Suprapubic skin (tissue), 4 donors: ENCODE measurements at regions not wholly inside any gene's neighbourhood (a gene's known extent, or its start where the extent isn't known, plus 50 kb on each side); places are given as distances from the start of the nearest gene placed in this dataset.

ENCODE experiments used
- DNase-seq, 2 donors: peaks; one replicate each; pipeline ENCODE4 v3.0.0-alpha.2; 2019; ENCODE audit warnings: low spot score in 2 of 2
- H3K27ac ChIP-seq: fragments of 200-600 bp; sonication (generic); one replicate; pipeline ENCODE4 v1.5.1; 2019
- H3K27me3 ChIP-seq: fragments of 200-600 bp; sonication (generic); one replicate; pipeline ENCODE4 v1.5.1; 2019
- H3K36me3 ChIP-seq: fragments of 200-600 bp; sonication (generic); one replicate; pipeline ENCODE4 v1.5.1; 2019
- H3K4me1 ChIP-seq: fragments of 200-600 bp; sonication (generic); one replicate; pipeline ENCODE4 v1.5.1; 2019
- H3K4me3 ChIP-seq: fragments of 200-600 bp; sonication (generic); one replicate; pipeline ENCODE4 v1.5.1; 2019; ENCODE audit warnings: mild to moderate bottlenecking
- H3K9me3 ChIP-seq: fragments of 200-600 bp; sonication (generic); one replicate; pipeline ENCODE4 v1.5.1; 2019
- EP300 ChIP-seq: sonication (generic); formaldehyde crosslinking; IDR thresholded peaks from one replicate; pipeline ENCODE4 v1.6.1; 2017; ENCODE audit warnings: antibody characterized with exemption
- POLR2A ChIP-seq, 2 donors: fragments of 450-650 bp; IDR thresholded peaks; one replicate each; pipeline ENCODE4 v1.6.1; 2017; ENCODE audit warnings: antibody characterized with exemption in 2 of 2, mild to moderate bottlenecking in 2 of 2, moderate library complexity in 2 of 2
- POLR2AphosphoS5 ChIP-seq, 3 donors: sonication (generic); formaldehyde crosslinking; IDR thresholded peaks; one replicate each; pipeline ENCODE4 v1.6.1; 2017; ENCODE audit warnings: antibody characterized with exemption in 3 of 3
- WGBS: methylation state at CpG from one replicate; pipeline ENCODE4 v1.1.5; 2018; 5-methylcytosine and 5-hydroxymethylcytosine counted together
- TF ChIP-seq, protein P1 (sequence below), 2 donors: fragments of 200-600 bp in 1 of 2; fragments of 450-650 bp in 1 of 2; sonication (generic) in 1 of 2; IDR thresholded peaks; one replicate each; pipeline ENCODE4 v1.5.1; 2016 to 2019; ENCODE audit warnings: antibody characterized with exemption in 2 of 2, mild to moderate bottlenecking in 1 of 2, moderate library complexity in 1 of 2

- TF ChIP-seq POLR2A (IDR thresholded peaks at IDR 0.05) (no peak), POLR2AphosphoS5 (IDR thresholded peaks at IDR 0.05) (no peak), EP300 (no peak)
- TF ChIP-seq, protein P1, sequence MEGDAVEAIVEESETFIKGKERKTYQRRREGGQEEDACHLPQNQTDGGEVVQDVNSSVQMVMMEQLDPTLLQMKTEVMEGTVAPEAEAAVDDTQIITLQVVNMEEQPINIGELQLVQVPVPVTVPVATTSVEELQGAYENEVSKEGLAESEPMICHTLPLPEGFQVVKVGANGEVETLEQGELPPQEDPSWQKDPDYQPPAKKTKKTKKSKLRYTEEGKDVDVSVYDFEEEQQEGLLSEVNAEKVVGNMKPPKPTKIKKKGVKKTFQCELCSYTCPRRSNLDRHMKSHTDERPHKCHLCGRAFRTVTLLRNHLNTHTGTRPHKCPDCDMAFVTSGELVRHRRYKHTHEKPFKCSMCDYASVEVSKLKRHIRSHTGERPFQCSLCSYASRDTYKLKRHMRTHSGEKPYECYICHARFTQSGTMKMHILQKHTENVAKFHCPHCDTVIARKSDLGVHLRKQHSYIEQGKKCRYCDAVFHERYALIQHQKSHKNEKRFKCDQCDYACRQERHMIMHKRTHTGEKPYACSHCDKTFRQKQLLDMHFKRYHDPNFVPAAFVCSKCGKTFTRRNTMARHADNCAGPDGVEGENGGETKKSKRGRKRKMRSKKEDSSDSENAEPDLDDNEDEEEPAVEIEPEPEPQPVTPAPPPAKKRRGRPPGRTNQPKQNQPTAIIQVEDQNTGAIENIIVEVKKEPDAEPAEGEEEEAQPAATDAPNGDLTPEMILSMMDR (IDR thresholded peaks at IDR 0.05), result no peak
- 70% methylated on average over 4 of the region's 4 CpGs for WGBS
- Histone ChIP-seq H3K4me3 (no peak overlapping the region), H3K27me3 (no peaks in the 10 kb centered on the region), H3K36me3 (no peaks in the 10 kb centered on the region), H3K9me3 (no peaks in the 10 kb centered on the region), H3K27ac (no peak overlapping the region), H3K4me1 (no peaks in the 10 kb centered on the region)
- DNase-seq, result no peak
Observed at GRCh38 chr5:98513380-98513779, 260.1 kb upstream of the RGMB start.

DNA sequence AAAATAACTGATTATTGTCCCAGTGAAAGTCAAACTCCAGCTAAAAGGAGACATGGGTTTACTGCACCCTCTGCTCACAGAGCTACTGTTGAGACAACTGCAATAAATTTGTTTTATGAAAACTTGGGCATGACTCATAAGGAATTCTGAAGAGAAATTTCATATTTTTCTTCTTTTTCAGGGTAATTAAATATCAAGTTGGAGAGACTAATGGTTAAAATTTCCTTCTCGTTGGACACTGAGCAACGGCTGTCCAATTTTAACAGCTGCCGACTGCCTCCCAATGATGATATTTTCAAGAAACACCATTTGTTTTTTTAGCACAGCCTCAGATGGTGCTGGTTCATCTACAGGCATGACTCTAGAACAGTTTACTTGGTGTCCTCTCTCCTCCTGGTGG is 259.2 kb upstream of the RGMB start:
- no peak overlapping the region for H3K27ac ChIP-seq
- TF ChIP-seq POLR2A (IDR thresholded peaks at IDR 0.05), result no peak
- no peak for TF ChIP-seq EP300
- TF ChIP-seq POLR2AphosphoS5 (IDR thresholded peaks at IDR 0.05), result no peak
- TF ChIP-seq, protein P1 (IDR thresholded peaks at IDR 0.05), result no peak
- H3K27me3 ChIP-seq, result no peaks in the 10 kb centered on the region
- no peaks in the 10 kb centered on the region for H3K9me3 ChIP-seq
- DNase-seq, result no peak
- no peaks in the 10 kb centered on the region for H3K4me1 ChIP-seq
- H3K36me3 ChIP-seq, result no peaks in the 10 kb centered on the region
- 69% methylated on average over 3 of the region's 3 CpGs for WGBS
- no peak overlapping the region for H3K4me3 ChIP-seq

GRCh38 chr5:98516701-98517100 is 256.8 kb upstream of the RGMB start:
- DNase-seq, result no peak
- no peaks in the 10 kb centered on the region for H3K27me3 ChIP-seq
- WGBS, result 91% methylated on average over 4 of the region's 4 CpGs
- no peak for TF ChIP-seq POLR2A (IDR thresholded peaks at IDR 0.05)
- no peaks in the 10 kb centered on the region for H3K36me3 ChIP-seq
- H3K27ac ChIP-seq, result no peak overlapping the region
- H3K9me3 ChIP-seq, result no peaks in the 10 kb centered on the region
- H3K4me3 ChIP-seq, result no peak overlapping the region
- H3K4me1 ChIP-seq, result no peaks in the 10 kb centered on the region

- Histone ChIP-seq H3K9me3 (no peaks in the 10 kb centered on the region), H3K4me1 (no peaks in the 10 kb centered on the region), H3K36me3 (no peaks in the 10 kb centered on the region), H3K4me3 (no peak overlapping the region), H3K27ac (no peak overlapping the region), H3K27me3 (no peaks in the 10 kb centered on the region)
- no peak for DNase-seq
- WGBS, result 60% methylated on average over 4 of the region's 4 CpGs
- no peak for TF ChIP-seq POLR2AphosphoS5 (IDR thresholded peaks at IDR 0.05)
Observed at GRCh38 chr5:98517560-98518366, 255.7 kb upstream of the RGMB start.

GRCh38 chr5:98518754-98519153 is 254.7 kb upstream of the RGMB start:
- H3K27me3 ChIP-seq, result no peaks in the 10 kb centered on the region
- DNase-seq, result no peak
- H3K4me1 ChIP-seq, result no peaks in the 10 kb centered on the region
- WGBS, result 33% methylated on average over 1 of the region's 1 CpG
- TF ChIP-seq EP300 (no peak), POLR2AphosphoS5 (IDR thresholded peaks at IDR 0.05) (no peak), POLR2A (IDR thresholded peaks at IDR 0.05) (no peak)
- TF ChIP-seq, protein P1 (IDR thresholded peaks at IDR 0.05), result no peak
- no peak overlapping the region for H3K4me3 ChIP-seq
- H3K36me3 ChIP-seq, result no peaks in the 10 kb centered on the region
- H3K9me3 ChIP-seq, result no peaks in the 10 kb centered on the region
- H3K27ac ChIP-seq, result no peak overlapping the region

DNA sequence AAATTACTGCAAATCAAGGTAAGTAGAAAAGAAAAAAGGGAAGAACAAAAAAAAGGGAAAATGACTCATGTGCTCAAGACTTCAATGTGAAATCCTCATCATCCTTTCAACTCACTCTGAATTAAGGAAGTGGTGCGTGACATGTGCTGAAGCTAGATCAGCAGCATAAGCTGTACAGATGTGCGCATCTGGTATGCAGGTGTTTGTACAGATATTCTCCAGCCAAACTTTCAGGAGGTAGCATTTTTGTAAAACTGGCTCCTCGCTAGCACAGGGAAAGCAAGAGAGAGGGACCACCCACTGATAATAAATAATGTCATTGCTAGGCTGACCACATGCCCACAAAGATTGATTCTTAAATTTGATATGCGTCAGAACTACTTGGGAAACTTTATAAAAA is 253.9 kb upstream of the RGMB start:
- DNase-seq, result no peak
- Histone ChIP-seq H3K9me3 (no peaks in the 10 kb centered on the region), H3K27me3 (no peaks in the 10 kb centered on the region), H3K4me3 (no peak overlapping the region), H3K27ac (no peak overlapping the region), H3K4me1 (no peaks in the 10 kb centered on the region), H3K36me3 (no peaks in the 10 kb centered on the region)
- no peak for TF ChIP-seq POLR2A (IDR thresholded peaks at IDR 0.05)
- no peak for TF ChIP-seq EP300
- TF ChIP-seq, protein P1 (IDR thresholded peaks at IDR 0.05), result no peak
- TF ChIP-seq POLR2AphosphoS5 (IDR thresholded peaks at IDR 0.05), result no peak
- 75% methylated on average over 4 of the region's 4 CpGs for WGBS
